ENCODE measurements at regions not wholly inside any gene's neighbourhood (a gene's known extent, or its start where the extent isn't known, plus 50 kb on each side); places are given as distances from the start of the nearest gene placed in this dataset.

DNA sequence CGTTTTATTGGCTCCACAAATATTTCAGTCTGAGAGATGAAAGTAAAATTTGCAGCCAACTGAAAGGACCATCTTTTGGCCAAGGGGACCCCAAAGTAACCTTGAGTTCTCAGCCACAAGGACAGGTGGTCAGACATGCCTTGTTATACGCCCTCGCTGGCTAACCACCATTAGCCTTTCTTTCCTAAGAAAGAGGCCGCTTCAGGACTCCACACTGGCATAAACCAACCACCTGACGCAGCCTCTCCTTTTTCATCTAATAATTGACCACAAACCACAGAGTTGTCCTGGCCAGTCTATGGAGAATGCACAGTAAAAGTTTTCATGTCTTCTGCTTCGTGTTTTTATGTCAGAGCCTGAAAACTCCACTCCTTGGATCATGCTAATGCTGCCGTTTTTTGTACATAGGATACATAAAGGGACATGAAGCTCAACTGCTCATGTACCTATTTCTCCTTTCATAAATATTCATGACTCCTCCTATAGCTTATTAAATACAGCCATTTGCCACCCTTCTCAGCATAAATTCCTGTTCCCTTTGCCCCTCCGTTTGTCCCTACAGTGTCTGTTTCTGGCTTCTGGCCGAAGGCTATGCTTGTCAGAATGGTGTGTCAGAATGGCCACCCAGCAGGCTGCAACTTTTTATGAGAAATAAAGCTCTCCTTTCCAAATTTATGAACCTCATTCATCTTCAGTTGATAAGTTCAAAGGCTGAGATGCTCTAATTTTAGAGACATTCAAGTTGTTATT, 374.1 kb upstream of the RBMS3 start:
- TF ChIP-seq, protein P1, sequence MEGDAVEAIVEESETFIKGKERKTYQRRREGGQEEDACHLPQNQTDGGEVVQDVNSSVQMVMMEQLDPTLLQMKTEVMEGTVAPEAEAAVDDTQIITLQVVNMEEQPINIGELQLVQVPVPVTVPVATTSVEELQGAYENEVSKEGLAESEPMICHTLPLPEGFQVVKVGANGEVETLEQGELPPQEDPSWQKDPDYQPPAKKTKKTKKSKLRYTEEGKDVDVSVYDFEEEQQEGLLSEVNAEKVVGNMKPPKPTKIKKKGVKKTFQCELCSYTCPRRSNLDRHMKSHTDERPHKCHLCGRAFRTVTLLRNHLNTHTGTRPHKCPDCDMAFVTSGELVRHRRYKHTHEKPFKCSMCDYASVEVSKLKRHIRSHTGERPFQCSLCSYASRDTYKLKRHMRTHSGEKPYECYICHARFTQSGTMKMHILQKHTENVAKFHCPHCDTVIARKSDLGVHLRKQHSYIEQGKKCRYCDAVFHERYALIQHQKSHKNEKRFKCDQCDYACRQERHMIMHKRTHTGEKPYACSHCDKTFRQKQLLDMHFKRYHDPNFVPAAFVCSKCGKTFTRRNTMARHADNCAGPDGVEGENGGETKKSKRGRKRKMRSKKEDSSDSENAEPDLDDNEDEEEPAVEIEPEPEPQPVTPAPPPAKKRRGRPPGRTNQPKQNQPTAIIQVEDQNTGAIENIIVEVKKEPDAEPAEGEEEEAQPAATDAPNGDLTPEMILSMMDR (IDR thresholded peaks at IDR 0.05; ENCODE audit: low read depth, low read length, missing control alignments) = no peak
- no peak overlapping the region for H3K4me3 ChIP-seq (ENCODE audit: low read depth, low read length)
- no peak for DNase-seq (ENCODE audit: low read depth)
- in situ Hi-C loops (cut with HindIII; ENCODE audit: low sequenced_read_pairs) = no loop called here

DNA sequence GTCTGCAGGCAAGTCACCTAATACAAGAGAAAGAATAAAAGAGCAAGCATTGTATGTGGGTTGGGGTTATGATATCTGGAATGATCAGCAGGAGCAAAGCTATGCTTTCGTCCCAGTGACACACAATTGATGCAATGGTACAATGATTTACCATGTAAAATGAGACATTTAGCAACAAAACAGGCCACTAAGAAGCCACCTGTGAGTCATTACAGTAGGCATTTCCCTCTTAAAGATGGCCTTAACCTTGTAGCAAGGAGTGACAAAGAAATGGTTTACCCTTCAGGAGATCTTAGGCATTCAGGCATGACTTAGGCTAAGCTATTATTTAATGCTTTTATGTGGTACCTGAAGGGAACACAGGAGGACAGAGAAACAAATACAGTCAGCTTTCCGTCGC, 373.3 kb upstream of the RBMS3 start:
- DNase-seq (ENCODE audit: low read depth) = no peak
- TF ChIP-seq, protein P1 (IDR thresholded peaks at IDR 0.05; ENCODE audit: low read depth, low read length, missing control alignments) = no peak
- in situ Hi-C loops (cut with HindIII; ENCODE audit: low sequenced_read_pairs) = no loop called here
- H3K4me3 ChIP-seq (ENCODE audit: low read depth, low read length) = no peak overlapping the region

DNA sequence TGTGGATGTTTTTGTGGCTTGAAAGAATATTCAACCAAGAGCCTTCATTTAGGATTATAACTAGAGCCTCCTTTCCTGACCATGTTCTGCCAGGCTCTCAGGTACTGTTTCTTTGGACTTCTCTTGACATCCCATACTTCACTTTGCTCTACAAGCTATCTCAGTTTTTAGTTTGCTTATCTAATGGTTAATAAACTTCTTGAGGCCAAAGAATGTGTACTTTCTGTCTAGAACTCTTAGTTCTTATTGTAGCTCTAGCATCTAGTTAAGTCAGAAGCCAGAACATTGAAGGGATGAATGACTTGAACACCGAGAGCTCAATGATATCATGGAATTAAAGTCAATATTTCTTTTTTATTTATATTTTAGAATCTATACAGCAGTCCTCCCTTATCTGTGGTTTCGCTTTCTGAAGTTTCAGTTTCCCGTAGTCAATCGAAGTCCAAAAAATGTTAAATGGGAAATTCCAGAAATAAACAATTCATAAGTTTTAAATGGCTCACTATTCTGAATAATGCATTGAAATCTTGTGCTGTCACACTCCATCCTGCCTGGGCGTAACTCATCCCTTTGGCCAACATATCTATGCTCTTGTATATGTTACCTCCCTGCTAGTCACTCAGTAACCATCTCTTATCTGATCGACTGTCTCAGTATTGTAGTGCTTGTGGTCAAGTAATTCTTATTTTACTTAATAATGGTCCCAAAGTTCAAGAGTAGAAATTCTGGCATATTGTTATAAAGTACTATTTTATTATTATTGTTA, 368.6 kb upstream of the RBMS3 start:
- in situ Hi-C loops (cut with HindIII; ENCODE audit: low sequenced_read_pairs) = no loop called here
- TF ChIP-seq, protein P1 (IDR thresholded peaks at IDR 0.05; ENCODE audit: low read depth, low read length, missing control alignments) = no peak
- H3K4me3 ChIP-seq (ENCODE audit: low read depth, low read length) = no peak overlapping the region
- DNase-seq (ENCODE audit: low read depth) = no peak

DNA sequence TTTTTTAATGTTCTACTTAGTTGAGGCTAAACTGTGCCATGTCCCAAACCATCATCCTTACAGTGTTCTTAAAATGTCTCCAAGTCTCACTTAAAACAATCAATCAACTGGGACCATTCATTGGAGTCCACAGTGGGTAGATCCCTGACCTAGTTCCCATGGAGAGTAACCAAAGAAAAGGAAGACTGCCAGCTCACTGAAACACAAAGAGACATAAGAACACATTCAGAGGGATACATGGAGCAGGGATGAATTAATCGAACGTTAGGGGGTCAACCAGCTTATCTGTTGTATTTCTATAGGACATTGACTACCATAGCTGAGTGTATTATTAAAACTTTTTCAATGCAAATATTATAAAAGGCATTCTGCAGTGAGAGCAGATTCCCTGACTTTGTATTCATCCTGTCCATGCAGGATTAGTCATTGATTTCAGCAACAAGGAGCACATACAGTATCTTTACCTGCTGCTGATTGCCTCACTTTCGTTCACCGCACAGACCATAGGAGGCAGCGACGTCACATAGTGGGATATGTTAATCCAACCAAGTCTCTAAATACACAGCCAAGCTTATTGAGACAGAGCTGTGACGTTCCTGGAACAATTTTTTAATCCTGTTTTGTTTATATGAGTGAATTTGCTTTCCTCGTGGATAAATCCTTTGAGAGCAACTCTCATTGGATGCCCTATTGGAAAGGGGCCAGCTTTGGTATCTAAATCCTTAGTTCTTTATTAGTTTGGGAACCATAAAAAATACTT, 364.9 kb upstream of the RBMS3 start:
- DNase-seq (ENCODE audit: low read depth) = peak; percentile 70
- H3K4me3 ChIP-seq (ENCODE audit: low read depth, low read length) = peak overlapping the region; percentile 35
- TF ChIP-seq, protein P1 (IDR thresholded peaks at IDR 0.05; ENCODE audit: low read depth, low read length, missing control alignments) = no peak
- in situ Hi-C loops (cut with HindIII; ENCODE audit: low sequenced_read_pairs) = no loop called here

DNA sequence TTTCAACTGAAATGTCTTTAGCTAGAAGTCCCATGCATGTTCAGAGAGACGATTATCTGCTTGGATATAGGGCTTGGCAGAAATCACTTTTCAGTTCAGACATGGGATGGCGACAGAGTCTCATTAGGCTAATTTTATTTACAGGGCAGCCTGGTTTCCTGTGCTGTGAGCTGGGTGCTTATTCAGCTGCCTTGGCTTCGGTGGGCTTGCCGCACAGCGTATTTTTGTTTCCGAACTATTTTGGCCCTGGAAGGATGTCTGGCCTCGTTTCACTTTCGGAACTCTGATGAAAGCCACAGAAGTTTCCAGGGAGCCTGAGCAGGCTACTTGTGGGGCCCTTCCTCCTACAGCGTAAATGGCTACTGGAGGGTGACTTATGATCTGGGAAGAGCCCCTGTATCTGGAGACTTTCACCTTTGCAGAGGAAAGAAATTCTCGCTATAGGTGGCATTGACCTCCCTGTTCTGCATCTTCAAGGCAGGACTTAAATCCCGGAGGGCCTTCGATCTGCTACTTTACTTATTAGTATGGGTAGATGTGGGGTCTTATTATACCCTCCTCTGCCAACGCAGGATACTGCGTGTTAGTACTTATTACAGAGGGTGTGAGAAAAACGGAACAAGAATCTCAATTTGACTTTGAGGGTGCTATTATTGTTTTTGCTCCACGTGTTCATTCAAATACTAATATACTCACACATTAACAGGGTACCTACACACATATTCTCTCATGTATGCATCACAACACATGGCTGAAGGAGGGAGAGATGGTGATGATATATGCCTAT, 364.0 kb upstream of the RBMS3 start:
- in situ Hi-C loops (cut with HindIII; ENCODE audit: low sequenced_read_pairs) = no loop called here
- TF ChIP-seq, protein P1 (IDR thresholded peaks at IDR 0.05; ENCODE audit: low read depth, low read length, missing control alignments) = peak; percentile 70

More for the DNA sequence above, 364.0 kb upstream of the RBMS3 start:
- DNase-seq (ENCODE audit: low read depth) = peak; percentile 95
- H3K4me3 ChIP-seq (ENCODE audit: low read depth, low read length) = peak overlapping the region; percentile 35
